SK-N-MC (cell line): ENCODE measurements at regions not wholly inside any gene's neighbourhood (a gene's known extent, or its start where the extent isn't known, plus 50 kb on each side); places are given as distances from the start of the nearest gene placed in this dataset.
"Not testable (repeated sequence)": the region's sequence is repeated elsewhere in the genome, so short reads cannot be mapped to it uniquely, and the experiment has no call there.

Experiments used
- DNase-seq: peaks from one replicate; pipeline ENCODE4 v3.0.0-alpha.2; 2011; ENCODE audit warnings: low read depth, low spot score
- H3K27ac ChIP-seq: fragments of 200-600 bp; sonication (generic); 2 replicates; pipeline ENCODE4 v1.5.1; 2016; ENCODE audit warnings: mixed run types
- H3K36me3 ChIP-seq: fragments of 200-600 bp; sonication (generic); 2 replicates; pipeline ENCODE4 v1.6.1; 2017; ENCODE audit warnings: antibody characterized with exemption, low read length, mixed read lengths; ENCODE audit not compliant: insufficient read depth
- H3K4me3 ChIP-seq: fragments of 200-600 bp; sonication (generic); 2 replicates; pipeline ENCODE4 v1.5.1; 2016
- H3K9ac ChIP-seq: fragments of 200-600 bp; sonication (generic); 2 replicates; pipeline ENCODE4 v1.8.0; 2017; ENCODE audit warnings: mixed run types, mixed read lengths; ENCODE audit not compliant: insufficient read length
- H3K9me3 ChIP-seq: fragments of 200-600 bp; sonication (generic); 2 replicates; pipeline ENCODE4 v1.6.1; 2017; ENCODE audit warnings: low read depth, mild to moderate bottlenecking, antibody characterized with exemption, low read length, moderate library complexity, mixed read lengths
- EZH2 ChIP-seq: fragments of 200-600 bp; sonication (generic); IDR thresholded peaks from one replicate; pipeline ENCODE4 v1.6.1; 2017; ENCODE audit warnings: antibody characterized with exemption
- FOXP2 ChIP-seq: optimal IDR thresholded peaks from 2 replicates; pipeline ENCODE3; 2011; ENCODE audit warnings: mild to moderate bottlenecking, moderate library complexity; ENCODE audit not compliant: insufficient read depth; ENCODE audit errors: extremely low read length, control extremely low read depth
- POLR2AphosphoS5 ChIP-seq: IDR thresholded peaks from 2 replicates; pipeline ENCODE4 v1.6.1; 2012; ENCODE audit warnings: mild to moderate bottlenecking, low read depth, low read length, borderline replicate concordance

- not testable (repeated sequence) for H3K36me3 ChIP-seq, H3K27ac ChIP-seq, H3K9ac ChIP-seq, H3K9me3 ChIP-seq, DNase-seq, H3K4me3 ChIP-seq
These were observed 277.8 kb upstream of the ARHGAP42 start for GRCh38 chr11:100409267-100409666.

DNA sequence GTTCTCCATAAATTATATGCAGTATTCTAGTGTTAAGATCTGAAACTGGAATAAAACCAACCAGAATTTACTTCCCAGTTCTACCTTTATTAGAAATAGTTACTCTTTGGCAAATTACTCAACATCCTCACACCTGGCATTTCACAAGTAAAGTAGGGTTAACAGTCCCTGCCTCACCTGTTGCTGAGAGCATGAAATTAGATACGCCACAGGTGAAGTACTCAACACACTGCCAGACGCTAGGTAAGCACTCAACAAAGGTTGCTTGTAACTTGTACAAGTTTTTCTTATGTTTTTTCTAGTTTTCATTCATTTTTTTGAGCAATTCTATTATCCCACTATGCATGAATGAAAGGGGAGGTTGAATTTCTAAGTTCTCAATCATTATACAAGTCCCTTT lies 267.6 kb upstream of the ARHGAP42 start:
- DNase-seq, result no peak
- no peak overlapping the region for H3K27ac ChIP-seq
- H3K9ac ChIP-seq, result no peak overlapping the region
- 0 out of 2 replicates have a peak, but pooled peaks cover 3% of the 10 kb centered on the region for H3K9me3 ChIP-seq
- no peaks in the 10 kb centered on the region for H3K36me3 ChIP-seq
- H3K4me3 ChIP-seq, result no peak overlapping the region
- no peak for TF ChIP-seq POLR2AphosphoS5
- TF ChIP-seq FOXP2, result no peak
- TF ChIP-seq EZH2, result no peak

DNA sequence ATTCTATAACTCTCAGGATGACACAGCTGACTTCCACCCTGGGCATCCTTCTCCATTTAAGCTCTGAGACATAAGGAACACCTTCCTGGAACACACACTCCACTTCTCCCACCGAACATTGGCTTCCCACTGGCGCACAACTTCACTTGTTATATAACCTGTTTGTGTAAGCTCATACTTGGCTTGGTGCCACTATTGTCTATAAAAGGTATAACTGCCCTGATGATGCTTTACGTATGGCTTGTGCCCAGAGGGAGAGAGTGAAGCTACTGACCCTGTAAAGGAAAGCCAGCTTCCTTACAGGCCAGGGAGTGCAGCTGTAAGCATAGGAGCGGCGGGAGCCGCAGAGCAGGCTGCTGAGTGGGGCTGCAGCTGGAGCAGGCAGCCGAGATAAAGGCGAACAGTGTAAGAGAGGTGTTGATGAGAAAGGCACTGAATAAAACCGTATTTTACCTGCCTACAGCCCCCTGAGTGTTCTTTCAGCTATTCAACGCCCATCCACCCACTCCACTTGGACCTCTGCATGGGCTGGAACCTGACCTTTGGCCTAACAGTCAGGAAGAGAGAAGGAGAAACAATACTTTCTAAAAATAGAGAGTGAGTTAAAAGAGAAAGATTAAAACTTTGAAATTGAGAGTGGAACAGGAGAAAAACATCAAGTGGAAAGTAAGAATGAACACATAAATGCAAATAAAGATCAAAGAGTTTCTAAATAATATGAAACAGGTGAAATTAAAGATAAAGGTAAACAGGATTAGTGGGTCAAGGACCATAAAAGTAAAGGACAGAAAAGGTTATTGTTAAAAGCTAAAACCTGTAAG lies 252.1 kb upstream of the ARHGAP42 start:
- TF ChIP-seq FOXP2 (no peak), POLR2AphosphoS5 (no peak), EZH2 (no peak)
- no peak overlapping the region for H3K4me3 ChIP-seq
- no peak overlapping the region for H3K9ac ChIP-seq
- no peaks in the 10 kb centered on the region for H3K9me3 ChIP-seq
- no peaks in the 10 kb centered on the region for H3K36me3 ChIP-seq
- no peak for DNase-seq
- no peak overlapping the region for H3K27ac ChIP-seq

DNA sequence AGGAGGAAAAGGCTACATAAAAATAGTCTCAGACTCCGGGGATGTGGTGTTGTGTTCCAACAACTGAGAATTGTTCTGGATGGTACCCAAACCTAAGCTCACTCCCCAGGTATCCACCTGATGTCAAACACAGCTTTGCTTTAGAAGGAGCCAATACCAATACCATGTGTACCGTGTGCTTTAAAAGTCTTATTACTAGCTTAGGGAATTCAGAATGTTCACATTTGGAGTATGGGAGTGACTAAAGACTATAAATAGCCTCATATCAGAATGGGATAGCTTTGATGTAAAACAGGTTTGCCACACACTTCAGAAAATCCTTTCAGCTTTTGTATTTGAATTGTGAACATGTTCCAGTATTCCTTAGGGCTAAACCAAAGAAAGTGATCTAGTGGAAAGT lies 248.7 kb upstream of the ARHGAP42 start:
- no peak overlapping the region for H3K9ac ChIP-seq
- H3K27ac ChIP-seq, result no peak overlapping the region
- H3K4me3 ChIP-seq, result no peak overlapping the region
- no peaks in the 10 kb centered on the region for H3K9me3 ChIP-seq
- TF ChIP-seq EZH2 (no peak), POLR2AphosphoS5 (no peak), FOXP2 (no peak)
- H3K36me3 ChIP-seq, result no peaks in the 10 kb centered on the region
- DNase-seq, result no peak

DNA sequence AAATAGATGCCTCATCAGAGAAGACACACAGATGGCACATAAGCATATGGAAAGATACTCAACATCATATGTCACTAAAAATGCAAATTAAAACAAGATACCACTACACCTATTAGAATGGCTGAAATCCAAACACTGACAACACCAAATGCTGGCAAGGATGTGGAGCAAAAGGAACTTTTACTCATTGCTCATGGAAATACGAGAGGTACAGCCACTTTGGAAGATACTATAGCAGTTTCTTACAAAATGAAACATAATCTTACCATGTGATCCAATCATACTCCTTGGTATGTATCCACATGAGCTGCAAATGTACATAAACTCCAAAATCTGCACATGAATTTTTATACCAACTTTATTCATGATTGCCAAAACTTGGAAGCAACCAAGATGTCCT lies 246.0 kb upstream of the ARHGAP42 start:
- DNase-seq, result no peak
- Histone ChIP-seq H3K4me3 (no peak overlapping the region), H3K9me3 (no peaks in the 10 kb centered on the region), H3K9ac (no peak overlapping the region), H3K36me3 (no peaks in the 10 kb centered on the region), H3K27ac (no peak overlapping the region)
- no peak for TF ChIP-seq FOXP2
- no peak for TF ChIP-seq POLR2AphosphoS5
- no peak for TF ChIP-seq EZH2

DNA sequence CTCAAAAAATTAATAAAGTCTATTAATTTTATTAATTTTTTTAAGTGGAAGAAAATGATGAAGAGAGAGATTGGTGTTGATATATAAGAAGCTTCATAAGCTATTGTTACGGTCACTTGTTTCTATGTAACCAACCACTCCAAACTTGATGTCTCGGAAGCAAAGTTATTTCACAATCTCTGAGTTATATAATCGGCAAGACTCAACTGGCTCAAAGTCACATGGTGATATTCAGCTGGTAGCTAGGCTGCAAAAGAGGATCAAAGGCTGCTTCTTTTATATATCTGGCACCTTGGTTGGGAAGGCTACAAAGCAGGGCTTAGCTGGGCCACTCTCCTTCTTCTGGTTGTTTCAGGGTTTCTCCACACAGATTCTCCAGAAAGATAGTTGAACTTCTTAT lies 245.1 kb upstream of the ARHGAP42 start:
- H3K27ac ChIP-seq, result no peak overlapping the region
- H3K9me3 ChIP-seq, result no peaks in the 10 kb centered on the region
- DNase-seq, result no peak
- no peaks in the 10 kb centered on the region for H3K36me3 ChIP-seq
- H3K4me3 ChIP-seq, result no peak overlapping the region
- no peak for TF ChIP-seq POLR2AphosphoS5
- TF ChIP-seq EZH2, result no peak
- no peak overlapping the region for H3K9ac ChIP-seq

- Histone ChIP-seq H3K36me3 (no peaks in the 10 kb centered on the region), H3K4me3 (no peak overlapping the region), H3K27ac (no peak overlapping the region), H3K9ac (no peak overlapping the region), H3K9me3 (no peaks in the 10 kb centered on the region)
- no peak for TF ChIP-seq FOXP2
- no peak for DNase-seq
These were observed 241.8 kb upstream of the ARHGAP42 start for GRCh38 chr11:100445231-100445735.

DNA sequence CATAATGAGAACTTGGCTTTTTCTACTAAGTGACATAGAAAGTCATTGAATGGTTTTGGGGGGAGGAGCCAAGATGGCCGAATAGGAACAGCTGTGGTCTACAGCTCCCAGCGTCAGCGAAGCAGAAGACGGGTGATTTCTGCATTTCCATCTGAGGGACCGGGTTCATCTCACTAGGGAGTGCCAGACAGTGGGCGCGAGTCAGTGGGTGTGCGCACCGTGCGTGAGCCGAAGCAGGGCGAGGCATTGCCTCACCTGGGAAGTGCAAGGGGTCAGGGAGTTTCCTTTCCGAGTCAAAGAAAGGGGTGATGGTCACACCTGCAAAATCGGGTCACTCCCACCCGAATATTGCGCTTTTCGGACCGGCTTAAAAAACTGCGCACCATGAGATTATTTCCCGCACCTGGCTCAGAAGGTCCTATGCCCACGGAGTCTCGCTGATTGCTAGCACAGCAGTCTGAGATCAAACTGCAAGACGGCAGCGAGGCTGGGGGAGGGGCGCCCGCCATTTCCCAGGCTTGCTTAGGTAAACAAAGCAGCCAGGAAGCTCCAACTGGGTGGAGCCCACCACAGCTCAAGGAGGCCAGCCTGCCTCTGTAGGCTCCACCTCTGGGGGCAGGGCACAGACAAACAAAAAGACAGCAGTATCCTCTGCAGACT lies 235.2 kb upstream of the ARHGAP42 start:
- H3K9me3 ChIP-seq, H3K9ac ChIP-seq, H3K4me3 ChIP-seq, H3K36me3 ChIP-seq, H3K27ac ChIP-seq, DNase-seq: not testable (repeated sequence)

- H3K9me3 ChIP-seq, result no peaks in the 10 kb centered on the region
- H3K27ac ChIP-seq, result no peak overlapping the region
- H3K9ac ChIP-seq, result no peak overlapping the region
- DNase-seq, result no peak
- H3K4me3 ChIP-seq, result no peak overlapping the region
- TF ChIP-seq EZH2 (no peak), POLR2AphosphoS5 (no peak)
- no peaks in the 10 kb centered on the region for H3K36me3 ChIP-seq
These were observed 227.3 kb upstream of the ARHGAP42 start for GRCh38 chr11:100459811-100460210.
